Inflammatory macrophage treated with lipopolysaccharide for 4 hours (primary cell): ENCODE measurements at regions not wholly inside any gene's neighbourhood (a gene's known extent, or its start where the extent isn't known, plus 50 kb on each side); places are given as distances from the start of the nearest gene placed in this dataset.

Source experiments
- DNase-seq: peaks from one replicate; pipeline ENCODE4 v3.0.0-alpha.2; 2020

GRCh38 chr12:16658699-16659098 lies 52.7 kb upstream of the LMO3 start:
- DNase-seq, result no peak
